ACC112 (cell line): ENCODE measurements at regions not wholly inside any gene's neighbourhood (a gene's known extent, or its start where the extent isn't known, plus 50 kb on each side); places are given as distances from the start of the nearest gene placed in this dataset.

ENCODE experiments used
- H2AFZ ChIP-seq: fragments of 200-600 bp; sonication (generic); one replicate; pipeline ENCODE4 v1.6.0; 2017; ENCODE audit warnings: antibody characterized with exemption, low read length; ENCODE audit not compliant: unreplicated experiment
- H3K27ac ChIP-seq: fragments of 200-600 bp; sonication (generic); 2 replicates; pipeline ENCODE4 v1.5.1; 2014; ENCODE audit warnings: low read depth, mild to moderate bottlenecking, antibody characterized with exemption, low read length, moderate library complexity
- H3K27me3 ChIP-seq: fragments of 200-600 bp; sonication (generic); 2 replicates; pipeline ENCODE4 v1.6.1; 2014; ENCODE audit warnings: mild to moderate bottlenecking, antibody characterized with exemption, low read length, moderate library complexity, mixed read lengths; ENCODE audit not compliant: insufficient read depth
- H3K36me3 ChIP-seq: fragments of 200-600 bp; sonication (generic); 2 replicates; pipeline ENCODE4 v1.6.1; 2016; ENCODE audit warnings: mild to moderate bottlenecking, antibody characterized with exemption, low read length, moderate library complexity, mixed read lengths; ENCODE audit not compliant: insufficient read depth
- H3K4me1 ChIP-seq: fragments of 200-600 bp; sonication (generic); one replicate; pipeline ENCODE4 v1.6.1; 2016; ENCODE audit warnings: low read length, mixed read lengths; ENCODE audit not compliant: insufficient read depth, unreplicated experiment, control insufficient read depth
- H3K4me3 ChIP-seq: fragments of 200-600 bp; sonication (generic); 2 replicates; pipeline ENCODE4 v1.5.1; 2014; ENCODE audit warnings: mild to moderate bottlenecking, low read depth, low read length
- H3K79me2 ChIP-seq: fragments of 200-600 bp; sonication (generic); one replicate; pipeline ENCODE4 v1.6.0; 2016; ENCODE audit warnings: low read length; ENCODE audit not compliant: control insufficient read depth, unreplicated experiment, insufficient read depth

- Histone ChIP-seq H3K27ac (peak overlapping the region; percentile 72), H3K36me3 (no peaks in the 10 kb centered on the region), H3K4me1 (peaks cover 29% of the 10 kb centered on the region), H3K79me2 (no peaks in the 10 kb centered on the region), H2AFZ (no peak overlapping the region), H3K4me3 (no peak overlapping the region), H3K27me3 (no peaks in the 10 kb centered on the region)
These were observed 630.5 kb downstream of the ANXA1 start for GRCh38 chr9:73782166-73782565.

- Histone ChIP-seq H2AFZ (no peak overlapping the region), H3K4me3 (no peak overlapping the region)
These were observed 647.8 kb downstream of the ANXA1 start for GRCh38 chr9:73799446-73799845.

GRCh38 chr9:73805111-73805510, 653.4 kb downstream of the ANXA1 start:
- Histone ChIP-seq H3K4me3 (peak overlapping the region; percentile 61), H3K27ac (peak overlapping the region; percentile 31), H3K27me3 (no peaks in the 10 kb centered on the region), H3K79me2 (no peaks in the 10 kb centered on the region), H3K36me3 (no peaks in the 10 kb centered on the region), H2AFZ (peak overlapping the region; percentile 81), H3K4me1 (peaks cover 24% of the 10 kb centered on the region)

More at GRCh38 chr9:73799446-73799845, 647.8 kb downstream of the ANXA1 start:
- H3K36me3 ChIP-seq: no peaks in the 10 kb centered on the region
- H3K79me2 ChIP-seq: no peaks in the 10 kb centered on the region
- peaks cover under 1% of the 10 kb centered on the region for H3K4me1 ChIP-seq
- H3K27ac ChIP-seq: no peak overlapping the region
- no peaks in the 10 kb centered on the region for H3K27me3 ChIP-seq

- Histone ChIP-seq H3K4me1 (peaks cover 31% of the 10 kb centered on the region), H3K27me3 (no peaks in the 10 kb centered on the region), H2AFZ (peak overlapping the region; percentile 81), H3K36me3 (no peaks in the 10 kb centered on the region), H3K4me3 (peak overlapping the region; percentile 61), H3K27ac (peak overlapping the region; percentile 31), H3K79me2 (no peaks in the 10 kb centered on the region)
These were observed 654.3 kb downstream of the ANXA1 start for GRCh38 chr9:73805853-73806458.

GRCh38 chr9:73806876-73807275, 655.2 kb downstream of the ANXA1 start:
- H3K27me3 ChIP-seq: no peaks in the 10 kb centered on the region
- H3K36me3 ChIP-seq: no peaks in the 10 kb centered on the region
- peaks cover 38% of the 10 kb centered on the region for H3K4me1 ChIP-seq
- H3K27ac ChIP-seq: no peak overlapping the region
- H2AFZ ChIP-seq: no peak overlapping the region
- no peaks in the 10 kb centered on the region for H3K79me2 ChIP-seq
- H3K4me3 ChIP-seq: no peak overlapping the region

GRCh38 chr9:73807952-73808351, 656.3 kb downstream of the ANXA1 start:
- Histone ChIP-seq H3K4me1 (peaks cover 38% of the 10 kb centered on the region), H3K79me2 (no peaks in the 10 kb centered on the region), H3K4me3 (no peak overlapping the region), H3K36me3 (no peaks in the 10 kb centered on the region), H3K27me3 (no peaks in the 10 kb centered on the region), H3K27ac (no peak overlapping the region), H2AFZ (no peak overlapping the region)

GRCh38 chr9:73810585-73811215, 659.0 kb downstream of the ANXA1 start:
- peak overlapping the region; percentile 20; the same call in 1 of the 2 replicates for H3K4me3 ChIP-seq
- H3K27me3 ChIP-seq: no peaks in the 10 kb centered on the region
- no peaks in the 10 kb centered on the region for H3K79me2 ChIP-seq
- peaks cover 25% of the 10 kb centered on the region for H3K4me1 ChIP-seq
- peak overlapping the region; percentile 67 for H2AFZ ChIP-seq
- peak overlapping the region; percentile 62 for H3K27ac ChIP-seq
- no peaks in the 10 kb centered on the region for H3K36me3 ChIP-seq

GRCh38 chr9:73813546-73813945, 661.9 kb downstream of the ANXA1 start:
- H3K27ac ChIP-seq: no peak overlapping the region
- no peaks in the 10 kb centered on the region for H3K27me3 ChIP-seq
- no peaks in the 10 kb centered on the region for H3K79me2 ChIP-seq
- H3K4me1 ChIP-seq: peaks cover 18% of the 10 kb centered on the region
- H3K4me3 ChIP-seq: no peak overlapping the region
- H3K36me3 ChIP-seq: no peaks in the 10 kb centered on the region
- H2AFZ ChIP-seq: no peak overlapping the region

- no peaks in the 10 kb centered on the region for H3K36me3 ChIP-seq
- no peaks in the 10 kb centered on the region for H3K79me2 ChIP-seq
- H3K27me3 ChIP-seq: no peaks in the 10 kb centered on the region
- no peak overlapping the region for H3K4me3 ChIP-seq
- H3K4me1 ChIP-seq: no peaks in the 10 kb centered on the region
- no peak overlapping the region for H3K27ac ChIP-seq
- H2AFZ ChIP-seq: no peak overlapping the region
These were observed 665.2 kb downstream of the ANXA1 start for GRCh38 chr9:73816905-73817304.

- H3K27ac ChIP-seq: no peak overlapping the region
- no peaks in the 10 kb centered on the region for H3K4me1 ChIP-seq
- H3K79me2 ChIP-seq: no peaks in the 10 kb centered on the region
- H3K36me3 ChIP-seq: no peaks in the 10 kb centered on the region
- H3K4me3 ChIP-seq: no peak overlapping the region
- H2AFZ ChIP-seq: no peak overlapping the region
- H3K27me3 ChIP-seq: no peaks in the 10 kb centered on the region
These were observed 672.5 kb upstream of the RORB start for GRCh38 chr9:73824671-73825070.

- Histone ChIP-seq H3K27ac (no peak overlapping the region), H3K36me3 (no peaks in the 10 kb centered on the region), H3K27me3 (no peaks in the 10 kb centered on the region), H3K79me2 (no peaks in the 10 kb centered on the region), H2AFZ (no peak overlapping the region), H3K4me1 (no peaks in the 10 kb centered on the region), H3K4me3 (no peak overlapping the region)
These were observed 658.3 kb upstream of the RORB start for GRCh38 chr9:73838871-73839270.
